Adrenal gland (tissue), 9 donors: ENCODE measurements at regions not wholly inside any gene's neighbourhood (a gene's known extent, or its start where the extent isn't known, plus 50 kb on each side); places are given as distances from the start of the nearest gene placed in this dataset.

ENCODE experiments used
- DNase-seq, 7 donors: peaks; one replicate each; pipeline ENCODE4 v3.0.0-alpha.2; 2019 to 2020
- H3K27ac ChIP-seq, 5 donors: fragments of 200-600 bp; sonication (generic) in 4 of 5; 1 replicate in 3 of 5; 2 replicates in 2 of 5; pipeline versions ENCODE4 v1.5.1 to v1.8.0; 2016 to 2020; ENCODE audit warnings: mild to moderate bottlenecking in 1 of 5
- H3K27me3 ChIP-seq: fragments of 200-600 bp; 2 replicates; pipeline ENCODE4 v1.8.0; 2021
- H3K36me3 ChIP-seq, 2 donors: fragments of 200-600 bp; replicated peaks in 1 of 2; 1 replicate in 1 of 2; 2 replicates in 1 of 2; pipeline versions ENCODE4 v1.5.1 to v1.8.0; 2018 to 2022
- H3K4me1 ChIP-seq, 2 donors: fragments of 200-600 bp; replicated peaks in 1 of 2; 1 replicate in 1 of 2; 2 replicates in 1 of 2; pipeline versions ENCODE4 v1.5.1 to v1.8.0; 2018 to 2021
- H3K4me3 ChIP-seq, 4 donors: fragments of 200-600 bp; sonication (generic) in 3 of 4; one replicate each; pipeline ENCODE4 v1.5.1; 2016 to 2018
- H3K9me3 ChIP-seq, 3 donors: fragments of 200-600 bp; sonication (generic) in 1 of 3; replicated peaks in 1 of 3; 1 replicate in 2 of 3; 2 replicates in 1 of 3; pipeline versions ENCODE4 v1.5.1 to v1.8.0; 2016 to 2021
- POLR2A ChIP-seq, 2 donors: fragments of 450-650 bp; IDR thresholded peaks; one replicate each; pipeline ENCODE4 v1.6.1; 2017; ENCODE audit warnings: antibody characterized with exemption in 2 of 2, mild to moderate bottlenecking in 2 of 2, moderate library complexity in 1 of 2
- WGBS, 4 donors: extraction: QIAGEN DNeasy Blood & Tissue Kit in 2 of 4; methylation state at CpG; one replicate each; pipeline versions ENCODE4 v1.1.5 to v1.1.7; 2013 to 2017; 5-methylcytosine and 5-hydroxymethylcytosine counted together
- intact Hi-C, 2 donors: fragments of 100-400 bp; cut with DNase I; formaldehyde crosslinking; loops; one replicate each; pipeline versions ENCODE4 v1.14.1 to v1.15.0; 2022 to 2023
- TF ChIP-seq, protein P1 (sequence below), 6 experiments: fragments of 450-650 bp in 4 of 6; fragments of 200-600 bp in 2 of 6; sonication (generic) in 1 of 6; IDR thresholded peaks; 1 replicate in 5 of 6; 2 replicates in 1 of 6; pipeline versions ENCODE4 v1.5.1 to v1.8.0; 2016 to 2021; ENCODE audit warnings: antibody characterized with exemption in 6 of 6, mild to moderate bottlenecking in 2 of 6, moderate library complexity in 1 of 6
- donor health status: healthy with polysubstance abuse.
- donor health status: Bipolar disorder and iron deficiency.
- donor health status: DM: yes; HTN: yes; CAD: no.
- donor health status: DM: no; HTN: no; CAD: no.
- donor health status: DM: no; HTN: no; CAD: no.

DNA sequence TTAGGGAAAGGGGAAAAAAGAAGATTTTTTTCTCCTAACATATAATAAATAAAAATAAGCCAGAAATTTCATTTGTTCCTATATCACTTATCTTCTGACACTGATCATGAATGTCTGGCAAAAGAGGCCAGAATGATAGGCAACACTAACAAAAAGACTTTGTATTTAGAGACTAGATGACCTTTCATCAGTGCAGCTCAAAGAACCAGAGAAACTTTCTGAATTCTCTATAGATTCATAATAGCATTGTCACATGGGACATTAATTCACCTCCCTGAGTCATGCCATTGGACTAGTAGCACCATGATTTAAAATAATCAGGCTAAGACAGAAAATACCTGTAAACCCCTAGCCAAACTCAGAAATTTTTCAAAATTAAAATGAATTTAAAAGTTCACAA is 95.4 kb upstream of the CCDC28A start:
- Histone ChIP-seq H3K4me3 (no peak overlapping the region), H3K9me3 (no peaks in the 10 kb centered on the region), H3K36me3 (no peaks in the 10 kb centered on the region), H3K4me1 (no peaks in the 10 kb centered on the region), H3K27me3 (no peaks in the 10 kb centered on the region), H3K27ac (no peak overlapping the region)
- DNase-seq = no peak
- intact Hi-C loops = no loop called here
- TF ChIP-seq, protein P1, sequence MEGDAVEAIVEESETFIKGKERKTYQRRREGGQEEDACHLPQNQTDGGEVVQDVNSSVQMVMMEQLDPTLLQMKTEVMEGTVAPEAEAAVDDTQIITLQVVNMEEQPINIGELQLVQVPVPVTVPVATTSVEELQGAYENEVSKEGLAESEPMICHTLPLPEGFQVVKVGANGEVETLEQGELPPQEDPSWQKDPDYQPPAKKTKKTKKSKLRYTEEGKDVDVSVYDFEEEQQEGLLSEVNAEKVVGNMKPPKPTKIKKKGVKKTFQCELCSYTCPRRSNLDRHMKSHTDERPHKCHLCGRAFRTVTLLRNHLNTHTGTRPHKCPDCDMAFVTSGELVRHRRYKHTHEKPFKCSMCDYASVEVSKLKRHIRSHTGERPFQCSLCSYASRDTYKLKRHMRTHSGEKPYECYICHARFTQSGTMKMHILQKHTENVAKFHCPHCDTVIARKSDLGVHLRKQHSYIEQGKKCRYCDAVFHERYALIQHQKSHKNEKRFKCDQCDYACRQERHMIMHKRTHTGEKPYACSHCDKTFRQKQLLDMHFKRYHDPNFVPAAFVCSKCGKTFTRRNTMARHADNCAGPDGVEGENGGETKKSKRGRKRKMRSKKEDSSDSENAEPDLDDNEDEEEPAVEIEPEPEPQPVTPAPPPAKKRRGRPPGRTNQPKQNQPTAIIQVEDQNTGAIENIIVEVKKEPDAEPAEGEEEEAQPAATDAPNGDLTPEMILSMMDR (IDR thresholded peaks at IDR 0.05) = no peak
- no peak for TF ChIP-seq POLR2A (IDR thresholded peaks at IDR 0.05)

DNA sequence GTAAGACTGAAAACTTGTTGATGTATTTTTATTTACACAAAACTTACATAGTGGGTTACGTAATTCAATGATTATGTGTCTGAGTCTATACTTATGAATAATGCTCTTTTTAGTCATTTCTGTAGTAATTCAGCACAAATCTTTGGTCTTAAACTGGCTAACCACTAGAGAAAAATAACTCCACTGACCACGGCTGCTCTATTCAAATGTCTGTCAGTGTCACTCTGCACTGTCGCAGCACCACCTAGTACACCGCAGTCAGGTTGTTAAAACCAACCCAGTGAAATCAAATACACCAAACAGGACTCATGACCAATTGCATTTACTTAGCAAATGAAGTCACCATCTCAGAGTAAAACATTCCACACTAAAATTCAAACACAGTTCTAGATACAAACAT is 93.5 kb upstream of the CCDC28A start:
- Histone ChIP-seq H3K27me3 (no peaks in the 10 kb centered on the region), H3K27ac (no peak overlapping the region), H3K4me1 (no peaks in the 10 kb centered on the region), H3K36me3 (no peaks in the 10 kb centered on the region), H3K4me3 (no peak overlapping the region), H3K9me3 (no peaks in the 10 kb centered on the region)
- intact Hi-C loops = no loop called here
- no peak for DNase-seq
- 89 to 94% (median 93%) methylated on average over 4 of the region's 4 CpGs for WGBS, 4 donors
- TF ChIP-seq, protein P1 (IDR thresholded peaks at IDR 0.05) = no peak
- no peak for TF ChIP-seq POLR2A (IDR thresholded peaks at IDR 0.05)

DNA sequence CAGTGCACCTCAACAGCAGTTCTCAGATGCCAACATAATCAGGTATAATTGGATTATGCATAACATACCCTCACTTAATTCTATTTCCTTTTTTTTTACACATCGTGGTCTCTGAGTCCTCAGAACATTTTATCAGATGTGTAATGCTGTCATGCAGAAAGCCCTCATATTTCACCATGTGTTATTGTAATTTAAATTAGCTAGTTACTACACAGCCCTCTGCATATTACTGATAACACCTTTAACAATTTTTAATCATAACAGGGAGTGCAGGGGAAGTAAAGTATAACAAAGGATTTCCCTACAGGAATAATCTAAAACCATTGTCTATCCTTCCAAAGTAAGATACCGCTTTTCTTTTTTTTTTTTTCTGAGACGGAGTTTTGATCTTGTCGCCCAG is 91.9 kb upstream of the CCDC28A start:
- Histone ChIP-seq H3K9me3 (no peaks in the 10 kb centered on the region), H3K4me1 (no peaks in the 10 kb centered on the region), H3K27me3 (no peaks in the 10 kb centered on the region), H3K27ac (no peak overlapping the region), H3K4me3 (no peak overlapping the region), H3K36me3 (no peaks in the 10 kb centered on the region)
- no peak for DNase-seq
- 77 to 85% (median 78%) methylated on average over 4 of the region's 4 CpGs for WGBS, 4 donors
- intact Hi-C loops = no loop called here
- TF ChIP-seq POLR2A (IDR thresholded peaks at IDR 0.05) = no peak
- TF ChIP-seq, protein P1 (IDR thresholded peaks at IDR 0.05) = no peak

DNA sequence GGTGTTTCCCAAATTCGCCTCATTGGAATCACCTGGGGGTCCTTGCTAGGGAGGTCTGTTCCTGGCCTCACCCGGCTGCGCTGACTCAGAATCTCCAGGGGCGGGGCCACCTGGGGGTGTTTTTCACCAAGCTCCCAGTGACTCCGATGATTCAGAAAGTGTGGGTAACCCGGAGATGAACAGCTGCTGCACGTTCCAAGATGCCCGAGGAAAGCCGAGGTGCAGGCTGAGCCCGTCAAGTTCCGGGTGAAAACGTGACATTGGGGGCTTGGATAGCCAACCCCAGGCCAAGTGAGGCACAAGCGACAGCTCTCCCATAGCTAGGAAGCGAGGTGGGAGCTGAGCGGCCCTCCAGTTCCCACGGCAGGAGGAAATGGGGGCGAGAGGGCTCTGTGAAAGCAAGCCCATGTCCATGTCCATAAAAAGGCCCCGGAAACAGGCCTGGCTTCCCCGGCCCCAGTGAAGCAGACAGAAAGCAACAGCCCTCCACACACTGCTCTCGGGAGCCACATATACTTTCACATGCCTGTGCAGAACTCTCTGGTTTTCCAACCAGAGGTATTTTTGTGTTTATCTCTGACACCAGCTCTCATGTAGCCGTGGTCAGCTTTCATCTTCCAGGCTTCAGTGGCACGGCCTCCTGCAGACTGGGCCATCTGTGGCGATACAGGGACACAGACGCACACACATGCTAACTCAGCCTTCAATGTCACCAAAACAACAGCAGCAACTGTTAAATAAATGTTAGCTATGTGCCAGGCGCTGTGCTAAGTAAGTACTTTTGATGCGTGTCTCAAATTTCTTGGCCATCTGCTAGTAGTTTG is 90.7 kb upstream of the CCDC28A start:
- H3K36me3 ChIP-seq = no peaks in the 10 kb centered on the region
- no peak for TF ChIP-seq POLR2A (IDR thresholded peaks at IDR 0.05)
- TF ChIP-seq, protein P1 (IDR thresholded peaks at IDR 0.05) = no peak
- H3K27me3 ChIP-seq = no peaks in the 10 kb centered on the region
- intact Hi-C loops = no loop called here
- no peak for DNase-seq
- no peaks in the 10 kb centered on the region for H3K4me1 ChIP-seq
- H3K4me3 ChIP-seq = no peak overlapping the region
- H3K9me3 ChIP-seq = no peaks in the 10 kb centered on the region
- H3K27ac ChIP-seq = no peak overlapping the region
- WGBS, 4 donors = 87 to 91% (median 88%) methylated on average over 25 to 26 of the region's 26 CpGs
